ENCODE measurements at regions not wholly inside any gene's neighbourhood (a gene's known extent, or its start where the extent isn't known, plus 50 kb on each side); places are given as distances from the start of the nearest gene placed in this dataset.

- peaks cover 4% of the 10 kb centered on the region for H3K27me3 Mint-ChIP-seq
- no peaks in the 10 kb centered on the region for H3K36me3 ChIP-seq (ENCODE audit: insufficient read depth, low read length)
- no peak for TF ChIP-seq CTCF (IDR thresholded peaks at IDR 0.05)
Measured at GRCh38 chr2:106977717-106978116, 91.8 kb upstream of the ST6GAL2 start.

GRCh38 chr2:106978647-106979046 is 92.7 kb upstream of the ST6GAL2 start:
- Histone ChIP-seq H3K4me3 (ENCODE audit: low read length) (no peak overlapping the region), H3K27ac (ENCODE audit: low read depth in 1 of 2, low read length in 2 of 2) (no peak overlapping the region), H3K27me3 (ENCODE audit: control insufficient read depth in 1 of 2, insufficient read depth in 2 of 2, low read length in 2 of 2) (no peaks in the 10 kb centered on the region), H3K4me1 (ENCODE audit: insufficient read depth, low read length) (no peaks in the 10 kb centered on the region), H3K9me3 (ENCODE audit: control insufficient read depth in 1 of 2, insufficient read depth in 1 of 2, low read length in 2 of 2) (peaks cover 0 to 4% of the 10 kb centered on the region in 2 experiments), H3K36me3 (ENCODE audit: insufficient read depth, low read length) (no peaks in the 10 kb centered on the region)
- intact Hi-C loops (cut with DNase I, micrococcal nuclease) = no loop called here
- Mint-ChIP-seq H3K27ac (no peak overlapping the region), H3K27me3 (peaks cover 4% of the 10 kb centered on the region), H3K9me3 (no peaks in the 10 kb centered on the region), H3K36me3 (ENCODE audit: low read depth) (no peaks in the 10 kb centered on the region), H3K4me1 (ENCODE audit: low read depth) (no peaks in the 10 kb centered on the region), H3K4me3 (no peak overlapping the region)
- ATAC-seq (ENCODE audit: poor library complexity) (no peak), DNase-seq (no peak)
- ChIA-PET POLR2A (no interaction called here), CTCF (no interaction called here)
- TF ChIP-seq CTCF (IDR thresholded peaks at IDR 0.05) = no peak

More at GRCh38 chr2:106977717-106978116, 91.8 kb upstream of the ST6GAL2 start:
- H3K36me3 Mint-ChIP-seq (ENCODE audit: low read depth) = no peaks in the 10 kb centered on the region
- no peak overlapping the region for H3K4me3 ChIP-seq (ENCODE audit: low read length)
- POLR2A ChIA-PET = no interaction called here
- H3K4me1 ChIP-seq (ENCODE audit: insufficient read depth, low read length) = no peaks in the 10 kb centered on the region
- H3K27me3 ChIP-seq (ENCODE audit: control insufficient read depth in 1 of 2, insufficient read depth in 2 of 2, low read length in 2 of 2) = no peaks in the 10 kb centered on the region
- intact Hi-C loops (cut with DNase I, micrococcal nuclease) = no loop called here
- no peaks in the 10 kb centered on the region for H3K4me1 Mint-ChIP-seq (ENCODE audit: low read depth)
- H3K27ac ChIP-seq (ENCODE audit: low read depth in 1 of 2, low read length in 2 of 2) = no peak overlapping the region
- DNase-seq (no peak), ATAC-seq (ENCODE audit: poor library complexity) (no peak)
- peaks cover 0 to 4% of the 10 kb centered on the region in 2 experiments for H3K9me3 ChIP-seq (ENCODE audit: control insufficient read depth in 1 of 2, insufficient read depth in 1 of 2, low read length in 2 of 2)
- no peak overlapping the region for H3K4me3 Mint-ChIP-seq
- no peak overlapping the region for H3K27ac Mint-ChIP-seq
- no peaks in the 10 kb centered on the region for H3K9me3 Mint-ChIP-seq
- CTCF ChIA-PET = no interaction called here

- no peaks in the 10 kb centered on the region for H3K27me3 ChIP-seq (ENCODE audit: control insufficient read depth in 1 of 2, insufficient read depth in 2 of 2, low read length in 2 of 2)
- Mint-ChIP-seq H3K27me3 (no peaks in the 10 kb centered on the region), H3K27ac (no peak overlapping the region), H3K36me3 (ENCODE audit: low read depth) (no peaks in the 10 kb centered on the region), H3K9me3 (no peaks in the 10 kb centered on the region), H3K4me1 (ENCODE audit: low read depth) (no peaks in the 10 kb centered on the region), H3K4me3 (no peak overlapping the region)
- TF ChIP-seq CTCF (IDR thresholded peaks at IDR 0.05) = no peak
- no peaks in the 10 kb centered on the region for H3K36me3 ChIP-seq (ENCODE audit: insufficient read depth, low read length)
- DNase-seq (no peak), ATAC-seq (ENCODE audit: poor library complexity) (no peak)
- H3K4me3 ChIP-seq (ENCODE audit: low read length) = no peak overlapping the region
- CTCF ChIA-PET = no interaction called here
- intact Hi-C loops (cut with DNase I, micrococcal nuclease) = no loop called here
- peaks cover 0 to 4% of the 10 kb centered on the region in 2 experiments for H3K9me3 ChIP-seq (ENCODE audit: control insufficient read depth in 1 of 2, insufficient read depth in 1 of 2, low read length in 2 of 2)
- POLR2A ChIA-PET = no interaction called here
- no peak overlapping the region for H3K27ac ChIP-seq (ENCODE audit: low read depth in 1 of 2, low read length in 2 of 2)
- no peaks in the 10 kb centered on the region for H3K4me1 ChIP-seq (ENCODE audit: insufficient read depth, low read length)
Measured at GRCh38 chr2:106981491-106981890, 95.5 kb upstream of the ST6GAL2 start.
